GM21528 (cell line): ENCODE measurements at regions not wholly inside any gene's neighbourhood (a gene's known extent, or its start where the extent isn't known, plus 50 kb on each side); places are given as distances from the start of the nearest gene placed in this dataset.
"Not testable (repeated sequence)": the region's sequence is repeated elsewhere in the genome, so short reads cannot be mapped to it uniquely, and the experiment has no call there.

ENCODE experiments used
- ATAC-seq: cut with Tn5 transposase; IDR thresholded peaks from one replicate; pipeline ENCODE4 v1.9.1; 2021; ENCODE audit warnings: mild to moderate bottlenecking, moderate library complexity; ENCODE audit not compliant: unreplicated experiment, low FRiP score

GRCh38 chr5:16987776-16988175 lies 51.7 kb upstream of the MYO10 start:
- no peak for ATAC-seq

GRCh38 chr5:16990817-16991520 lies 54.9 kb upstream of the MYO10 start:
- not testable (repeated sequence) for ATAC-seq

DNA sequence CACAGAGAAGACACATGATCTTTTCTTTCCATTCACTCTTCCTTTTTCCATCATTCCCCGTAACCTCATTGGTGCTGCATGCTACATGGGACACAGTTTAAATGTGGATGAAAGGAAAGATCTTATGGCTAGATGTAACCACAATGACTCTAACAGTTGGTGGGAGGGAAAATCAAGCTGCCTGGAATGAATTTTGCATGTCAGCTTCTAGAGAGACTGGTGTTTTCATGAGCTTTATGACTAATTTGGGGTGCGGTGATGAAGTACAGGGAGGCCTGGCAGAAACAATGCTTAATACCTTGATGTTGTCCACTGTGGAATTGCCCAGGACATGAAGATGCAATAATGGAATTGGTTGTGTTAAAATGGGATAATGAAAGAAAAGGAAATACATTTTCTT lies 55.9 kb upstream of the MYO10 start:
- no peak for ATAC-seq

- ATAC-seq, result no peak
These were observed 56.4 kb upstream of the MYO10 start for GRCh38 chr5:16992444-16992843.

DNA sequence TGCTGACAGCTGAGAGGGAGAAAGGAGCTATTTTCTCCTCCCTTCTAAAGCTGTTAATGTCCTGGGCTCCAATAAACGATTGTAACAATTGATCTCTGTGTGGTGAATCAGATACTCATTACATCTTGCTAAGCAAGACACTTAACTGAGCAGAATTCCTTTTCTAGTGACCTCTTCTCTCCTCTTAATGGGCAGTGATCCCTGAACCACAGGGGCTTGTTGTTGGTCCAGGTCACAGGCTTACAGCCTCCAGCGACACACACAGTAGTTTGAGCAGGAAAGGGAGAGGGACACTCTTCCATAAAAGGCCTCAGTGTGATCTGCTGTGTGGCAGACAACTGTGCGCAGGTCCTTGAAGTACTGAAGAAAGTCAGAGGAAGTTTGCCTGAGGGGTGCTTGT lies 58.5 kb upstream of the MYO10 start:
- no peak for ATAC-seq

- ATAC-seq, result no peak
These were observed 59.3 kb upstream of the MYO10 start for GRCh38 chr5:16995372-16995771.

GRCh38 chr5:17000291-17000939 lies 64.3 kb upstream of the MYO10 start:
- no peak for ATAC-seq

DNA sequence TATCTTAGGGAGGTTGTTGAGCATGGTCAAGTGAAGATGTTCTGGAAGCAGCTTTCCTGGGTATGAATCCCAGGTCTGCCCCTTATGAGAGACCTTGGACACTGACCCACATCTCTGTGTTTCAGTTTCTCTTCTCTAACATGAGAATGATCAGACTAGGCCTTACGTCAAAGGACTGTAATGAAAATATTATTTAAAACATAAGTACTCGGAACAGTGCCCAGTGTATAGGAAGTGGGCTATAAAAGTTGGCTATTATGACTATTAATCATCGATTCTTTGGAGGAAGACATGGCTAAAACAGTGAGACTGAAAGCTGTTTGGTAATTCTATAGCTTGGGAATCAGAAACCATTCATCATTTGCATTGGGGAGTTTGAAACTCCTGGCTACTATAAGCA lies 65.3 kb upstream of the MYO10 start:
- no peak for ATAC-seq

- no peak for ATAC-seq
These were observed 68.5 kb upstream of the MYO10 start for GRCh38 chr5:17004441-17005106.

- no peak for ATAC-seq
These were observed 69.2 kb upstream of the MYO10 start for GRCh38 chr5:17005107-17005828.

- no peak for ATAC-seq
These were observed 76.2 kb upstream of the MYO10 start for GRCh38 chr5:17012289-17012688.

GRCh38 chr5:17014686-17015085 lies 78.6 kb upstream of the MYO10 start:
- ATAC-seq, result no peak

GRCh38 chr5:17018871-17019270 lies 82.8 kb upstream of the MYO10 start:
- no peak for ATAC-seq

- ATAC-seq, result no peak
These were observed 83.2 kb upstream of the MYO10 start for GRCh38 chr5:17019324-17019723.

DNA sequence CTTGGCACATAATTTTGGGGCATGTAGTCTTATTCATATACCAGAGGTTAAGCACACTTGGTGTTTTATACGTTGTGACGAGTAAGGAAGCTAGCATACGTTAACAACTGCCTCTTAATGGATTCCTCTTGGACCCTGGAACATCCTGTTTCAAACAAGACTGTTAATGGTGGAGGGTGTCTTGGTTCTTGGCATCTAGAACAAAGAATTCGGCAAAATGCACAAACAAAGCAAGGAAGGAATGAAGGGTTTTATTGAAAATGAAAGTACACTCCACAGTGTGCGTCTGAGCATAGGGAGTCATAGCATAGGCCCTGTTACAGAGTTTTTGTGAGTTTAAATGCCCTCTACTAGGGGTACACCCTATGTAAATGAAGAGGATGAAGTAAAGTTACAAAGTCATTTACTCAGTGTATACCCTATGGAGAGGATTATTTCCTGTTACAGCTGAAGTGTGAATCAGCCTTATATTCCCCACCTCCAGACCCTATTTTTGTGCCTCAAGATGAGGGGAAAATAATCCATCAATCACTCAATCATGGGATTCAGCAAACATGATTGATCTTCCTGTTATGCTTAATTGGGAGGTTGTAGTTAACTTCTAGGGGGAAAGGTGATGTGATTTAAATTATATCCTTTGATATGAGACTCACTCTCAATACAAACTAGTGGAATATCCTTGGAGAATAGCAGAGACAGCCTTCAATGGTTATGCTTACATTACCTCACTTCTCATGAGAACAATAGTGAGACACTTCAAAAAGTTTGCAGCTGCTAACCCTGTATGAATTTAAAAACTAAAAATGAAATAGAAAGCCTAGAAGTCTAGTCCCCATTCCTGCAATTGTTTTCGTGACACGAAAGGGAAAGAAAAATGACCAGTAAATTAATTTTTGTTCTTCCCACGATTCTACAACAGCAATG lies 84.9 kb upstream of the MYO10 start:
- no peak for ATAC-seq

- no peak for ATAC-seq
These were observed 85.5 kb upstream of the MYO10 start for GRCh38 chr5:17021602-17021932.

GRCh38 chr5:17022296-17022695 lies 86.2 kb upstream of the MYO10 start:
- ATAC-seq, result no peak

- no peak for ATAC-seq
These were observed 88.6 kb upstream of the MYO10 start for GRCh38 chr5:17024686-17025180.

DNA sequence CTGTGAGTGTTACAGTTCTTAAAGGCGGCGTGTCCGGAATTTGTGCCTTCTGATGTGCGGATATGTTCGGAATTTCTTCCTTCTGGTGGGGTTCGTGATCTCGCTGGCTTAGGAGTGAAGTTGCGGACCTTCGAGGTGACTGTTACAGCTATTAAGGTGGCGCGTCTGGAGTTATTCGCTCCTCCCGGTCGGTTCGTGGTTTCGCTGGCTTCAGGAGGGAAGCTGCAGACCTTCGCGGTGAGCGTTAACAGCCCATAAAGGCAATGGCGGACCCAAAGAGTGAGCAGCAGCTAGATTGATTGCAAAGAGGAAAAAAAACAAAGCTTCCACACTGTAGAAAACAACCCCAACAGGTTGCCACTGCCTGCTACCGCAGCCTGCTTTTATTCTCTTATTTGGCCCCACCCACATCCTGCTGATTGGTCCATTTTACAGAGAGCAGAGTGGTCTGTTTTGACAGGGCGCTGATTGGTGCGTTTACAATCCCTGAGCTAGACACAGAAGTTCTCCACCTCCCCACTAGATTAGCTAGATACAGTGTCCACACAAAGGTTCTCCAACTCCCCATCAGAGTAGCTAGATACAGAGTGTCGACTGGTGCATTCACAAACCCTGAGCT lies 95.7 kb upstream of the MYO10 start:
- not testable (repeated sequence) for ATAC-seq
